Left ventricle myocardium inferior (tissue), 1 donor: ENCODE measurements at regions not wholly inside any gene's neighbourhood (a gene's known extent, or its start where the extent isn't known, plus 50 kb on each side); places are given as distances from the start of the nearest gene placed in this dataset.

Experiments
- DNase-seq: peaks from one replicate; pipeline ENCODE4 v3.0.0-alpha.2; 2020
- H3K27ac ChIP-seq: fragments of 200-600 bp; replicated peaks from 2 replicates; pipeline ENCODE4 v1.8.0; 2021
- H3K27me3 ChIP-seq: fragments of 200-600 bp; 2 replicates; pipeline ENCODE4 v1.8.0; 2021; ENCODE audit warnings: low read depth
- H3K36me3 ChIP-seq: fragments of 200-600 bp; 2 replicates; pipeline ENCODE4 v1.8.0; 2021
- H3K4me1 ChIP-seq: fragments of 200-600 bp; 2 replicates; pipeline ENCODE4 v1.8.0; 2021
- H3K4me3 ChIP-seq: fragments of 200-600 bp; 2 replicates; pipeline ENCODE4 v1.8.0; 2021; ENCODE audit warnings: mild to moderate bottlenecking, moderate library complexity
- H3K9me3 ChIP-seq: fragments of 200-600 bp; replicated peaks from 2 replicates; pipeline ENCODE4 v1.8.0; 2021
- CTCF ChIP-seq: fragments of 200-600 bp; IDR thresholded peaks from 2 replicates; pipeline ENCODE4 v1.8.0; 2021; ENCODE audit warnings: antibody characterized with exemption, mild to moderate bottlenecking, borderline replicate concordance
- intact Hi-C: fragments of 100-400 bp; cut with micrococcal nuclease; formaldehyde crosslinking; loops from one replicate; pipeline ENCODE4 v1.11.0; 2022
- donor health status: DM: no; HTN: yes; CAD: no; lungs with severe emphysema.

- intact Hi-C loops, result no loop called here
- Histone ChIP-seq H3K4me3 (no peak overlapping the region), H3K27ac (no peak overlapping the region), H3K27me3 (peaks cover 37% of the 10 kb centered on the region), H3K36me3 (no peaks in the 10 kb centered on the region), H3K4me1 (no peaks in the 10 kb centered on the region), H3K9me3 (no peaks in the 10 kb centered on the region)
- TF ChIP-seq CTCF, result no peak
- no peak for DNase-seq
Observed at GRCh38 chr17:27082023-27082774, 211.7 kb upstream of the WSB1 start.

- Histone ChIP-seq H3K27ac (no peak overlapping the region), H3K9me3 (no peaks in the 10 kb centered on the region), H3K36me3 (no peaks in the 10 kb centered on the region), H3K27me3 (peaks cover 37% of the 10 kb centered on the region), H3K4me1 (no peaks in the 10 kb centered on the region), H3K4me3 (no peak overlapping the region)
- DNase-seq, result no peak
- intact Hi-C loops, result no loop called here
- no peak for TF ChIP-seq CTCF
Observed at GRCh38 chr17:27082775-27083154, 211.1 kb upstream of the WSB1 start.

GRCh38 chr17:27083408-27084185, 210.3 kb upstream of the WSB1 start:
- Histone ChIP-seq H3K27ac (no peak overlapping the region), H3K9me3 (no peaks in the 10 kb centered on the region), H3K4me1 (no peaks in the 10 kb centered on the region), H3K4me3 (no peak overlapping the region), H3K36me3 (no peaks in the 10 kb centered on the region), H3K27me3 (peaks cover 31% of the 10 kb centered on the region)
- TF ChIP-seq CTCF, result no peak
- intact Hi-C loops, result no loop called here
- DNase-seq, result no peak

- no peak for TF ChIP-seq CTCF
- no peak for DNase-seq
- Histone ChIP-seq H3K27ac (no peak overlapping the region), H3K4me1 (no peaks in the 10 kb centered on the region), H3K9me3 (no peaks in the 10 kb centered on the region), H3K36me3 (no peaks in the 10 kb centered on the region), H3K27me3 (peaks cover 28% of the 10 kb centered on the region), H3K4me3 (no peak overlapping the region)
- intact Hi-C loops, result no loop called here
Observed at GRCh38 chr17:27085517-27085916, 208.4 kb upstream of the WSB1 start.

- no peak overlapping the region for H3K4me3 ChIP-seq
- peaks cover 30% of the 10 kb centered on the region for H3K27me3 ChIP-seq
- no peaks in the 10 kb centered on the region for H3K4me1 ChIP-seq
- TF ChIP-seq CTCF, result no peak
- intact Hi-C loops, result no loop called here
- H3K9me3 ChIP-seq, result no peaks in the 10 kb centered on the region
- no peaks in the 10 kb centered on the region for H3K36me3 ChIP-seq
- DNase-seq, result no peak
- H3K27ac ChIP-seq, result no peak overlapping the region
Observed at GRCh38 chr17:27086526-27086925, 207.4 kb upstream of the WSB1 start.
